OCI-LY3 (cell line): ENCODE measurements at regions not wholly inside any gene's neighbourhood (a gene's known extent, or its start where the extent isn't known, plus 50 kb on each side); places are given as distances from the start of the nearest gene placed in this dataset.
"Not testable (repeated sequence)": the region's sequence is repeated elsewhere in the genome, so short reads cannot be mapped to it uniquely, and the experiment has no call there.

Experiments used
- H2AFZ ChIP-seq: fragments of 200-600, 300-600 bp; shearing (Covaris generic); 2 replicates; pipeline ENCODE4 v1.6.0; 2014; ENCODE audit warnings: antibody characterized with exemption, low read depth, low read length
- H3K27ac ChIP-seq: fragments of 200-600, 300-600 bp; sonication (generic); 2 replicates; pipeline ENCODE4 v1.5.1; 2014; ENCODE audit warnings: mild to moderate bottlenecking, low read length, moderate library complexity, mixed read lengths
- H3K27me3 ChIP-seq: fragments of 200-600, 300-600 bp; sonication (generic); 2 replicates; pipeline ENCODE4 v1.6.1; 2014; ENCODE audit warnings: low read depth, low read length, mixed read lengths
- H3K36me3 ChIP-seq: fragments of 200-600, 300-600 bp; sonication (generic); replicated peaks from 2 replicates; pipeline ENCODE3; 2014; ENCODE audit warnings: low read depth, low read length, mixed read lengths
- H3K4me1 ChIP-seq: fragments of 300-600, 200-600 bp; sonication (generic); 2 replicates; pipeline ENCODE4 v1.6.1; 2014; ENCODE audit warnings: low read length, mixed read lengths
- H3K4me2 ChIP-seq: fragments of 200-600, 300-600 bp; sonication (generic); 2 replicates; pipeline ENCODE4 v1.6.1; 2014; ENCODE audit warnings: low read length, mixed read lengths
- H3K4me3 ChIP-seq: fragments of 300-600, 200-600 bp; sonication (generic); 2 replicates; pipeline ENCODE4 v1.5.1; 2014; ENCODE audit warnings: antibody characterized with exemption, mild to moderate bottlenecking, low read length, moderate library complexity
- H3K79me2 ChIP-seq: fragments of 300-600, 200-600 bp; shearing (Covaris generic); 2 replicates; pipeline ENCODE4 v1.6.1; 2014; ENCODE audit warnings: mild to moderate bottlenecking, low read length, mixed read lengths
- H3K9ac ChIP-seq: fragments of 300-600, 200-600 bp; shearing (Covaris generic); 2 replicates; pipeline ENCODE4 v1.6.0; 2014; ENCODE audit warnings: mild to moderate bottlenecking, low read length, moderate library complexity
- H3K9me3 ChIP-seq: fragments of 200-600, 300-600 bp; shearing (Covaris generic); 2 replicates; pipeline ENCODE4 v1.6.1; 2014; ENCODE audit warnings: low read length, mixed read lengths; ENCODE audit not compliant: insufficient read depth
- H4K20me1 ChIP-seq: fragments of 200-600, 300-600 bp; sonication (generic); 2 replicates; pipeline ENCODE4 v1.6.1; 2016; ENCODE audit warnings: low read length, mixed read lengths; ENCODE audit not compliant: insufficient read depth
- CTCF ChIP-seq: fragments of 200-600, 300-600 bp; sonication (generic); IDR thresholded peaks from 2 replicates; pipeline ENCODE4 v1.5.1; 2014; ENCODE audit warnings: antibody characterized with exemption, low read length, low read depth
- EZH2phosphoT487 ChIP-seq: fragments of 200-600 bp; shearing (Covaris generic); IDR thresholded peaks from 2 replicates; pipeline ENCODE4 v1.6.1; 2018; ENCODE audit warnings: antibody characterized with exemption, mixed run types, low read depth

- H3K36me3 ChIP-seq, result no peaks in the 10 kb centered on the region
- no peak overlapping the region for H3K4me3 ChIP-seq
- H2AFZ ChIP-seq, result no peak overlapping the region
- H3K79me2 ChIP-seq, result no peaks in the 10 kb centered on the region
- no peaks in the 10 kb centered on the region for H4K20me1 ChIP-seq
- no peaks in the 10 kb centered on the region for H3K9me3 ChIP-seq
- H3K27ac ChIP-seq, result no peak overlapping the region
- H3K4me1 ChIP-seq, result peaks cover 1% of the 10 kb centered on the region; the same call in 1 of the 2 replicates
- H3K9ac ChIP-seq, result no peak overlapping the region
- no peak overlapping the region for H3K4me2 ChIP-seq
- no peak for TF ChIP-seq CTCF
- no peak for TF ChIP-seq EZH2phosphoT487
- no peaks in the 10 kb centered on the region for H3K27me3 ChIP-seq
Observed at GRCh38 chr21:35274923-35275322, 225.8 kb upstream of the RUNX1 start.

GRCh38 chr21:35274090-35274489 lies 225.0 kb upstream of the RUNX1 start:
- TF ChIP-seq CTCF (no peak), EZH2phosphoT487 (no peak)
- H3K27me3 ChIP-seq, result no peaks in the 10 kb centered on the region
- no peaks in the 10 kb centered on the region for H3K36me3 ChIP-seq
- H3K4me3 ChIP-seq, result no peak overlapping the region
- H3K9me3 ChIP-seq, result no peaks in the 10 kb centered on the region
- no peaks in the 10 kb centered on the region for H3K79me2 ChIP-seq
- H2AFZ ChIP-seq, result no peak overlapping the region
- H3K4me2 ChIP-seq, result no peak overlapping the region
- no peaks in the 10 kb centered on the region for H3K4me1 ChIP-seq
- no peak overlapping the region for H3K27ac ChIP-seq
- H4K20me1 ChIP-seq, result no peaks in the 10 kb centered on the region
- H3K9ac ChIP-seq, result no peak overlapping the region

- H3K4me1 ChIP-seq, result no peaks in the 10 kb centered on the region
- H3K9ac ChIP-seq, result no peak overlapping the region
- no peaks in the 10 kb centered on the region for H3K9me3 ChIP-seq
- H3K4me2 ChIP-seq, result no peak overlapping the region
- no peaks in the 10 kb centered on the region for H3K36me3 ChIP-seq
- H3K4me3 ChIP-seq, result no peak overlapping the region
- H4K20me1 ChIP-seq, result no peaks in the 10 kb centered on the region
- H3K27ac ChIP-seq, result no peak overlapping the region
- H3K27me3 ChIP-seq, result no peaks in the 10 kb centered on the region
- TF ChIP-seq EZH2phosphoT487 (no peak), CTCF (no peak)
- H3K79me2 ChIP-seq, result no peaks in the 10 kb centered on the region
- no peak overlapping the region for H2AFZ ChIP-seq
Observed at GRCh38 chr21:35273333-35273732, 224.2 kb upstream of the RUNX1 start.

- H3K27ac ChIP-seq, H3K4me1 ChIP-seq, H3K4me3 ChIP-seq, H2AFZ ChIP-seq, H3K27me3 ChIP-seq, H3K79me2 ChIP-seq, H3K4me2 ChIP-seq, H3K9ac ChIP-seq, H4K20me1 ChIP-seq, H3K36me3 ChIP-seq, H3K9me3 ChIP-seq: not testable (repeated sequence)
Observed at GRCh38 chr21:35271344-35272118, 222.4 kb upstream of the RUNX1 start.
